ENCODE measurements at regions not wholly inside any gene's neighbourhood (a gene's known extent, or its start where the extent isn't known, plus 50 kb on each side); places are given as distances from the start of the nearest gene placed in this dataset.

DNA sequence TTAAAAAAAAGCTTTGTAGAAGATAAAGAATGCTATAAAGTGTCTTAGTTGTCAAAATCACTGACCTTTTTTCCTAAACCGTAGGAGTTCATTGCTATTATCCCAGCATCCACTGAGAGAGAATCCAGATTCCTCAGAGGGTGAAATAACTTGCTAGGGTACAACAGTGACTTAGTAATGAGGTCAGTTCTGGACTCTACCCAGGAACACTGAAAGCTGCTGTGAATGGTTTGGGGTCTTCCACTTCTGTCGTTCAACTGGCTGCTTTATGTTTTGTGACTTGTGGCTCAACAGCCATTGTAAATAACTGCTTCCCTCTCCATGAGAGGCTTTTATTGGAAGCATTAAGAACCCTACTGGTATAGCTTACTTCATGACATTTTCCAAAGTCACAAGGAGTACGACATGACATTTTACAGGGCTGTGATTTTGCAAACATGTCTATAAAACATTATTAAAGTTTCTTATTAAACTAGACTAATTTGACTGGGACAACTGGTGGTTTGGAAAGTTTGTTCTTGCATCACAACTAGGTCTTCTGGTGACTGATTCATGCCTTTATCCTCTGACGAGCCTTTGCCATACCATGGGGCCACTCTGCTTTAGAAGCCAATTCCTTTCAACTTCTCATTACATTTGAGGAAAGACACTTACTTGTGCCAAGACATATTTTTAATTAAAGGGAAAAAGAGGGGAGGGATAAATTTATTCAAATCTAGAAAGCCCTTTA, 92.2 kb upstream of the CDH11 start:
- intact Hi-C loops (cut with micrococcal nuclease) = no loop called here

DNA sequence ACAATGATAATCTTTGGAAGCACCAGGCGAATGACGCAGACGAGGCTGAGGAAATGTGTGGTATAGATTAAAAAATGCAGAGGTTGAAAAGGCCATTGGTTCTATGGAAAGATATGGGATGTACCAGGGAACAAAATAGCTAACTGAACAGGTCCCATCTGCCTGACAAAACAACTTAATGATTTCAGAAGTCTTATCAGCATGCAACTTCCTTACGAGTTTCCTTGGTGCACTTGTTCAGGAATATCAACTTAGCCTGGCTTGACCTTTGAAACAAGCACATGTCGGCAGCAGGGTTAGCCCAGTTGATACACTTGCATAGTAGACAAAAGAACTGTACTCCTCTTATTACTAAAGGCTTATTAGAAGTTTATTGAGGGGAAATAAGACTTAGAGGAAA, 90.9 kb upstream of the CDH11 start:
- Mint-ChIP-seq H3K4me1 (ENCODE audit: low read depth) (no peaks in the 10 kb centered on the region), H3K4me3 (no peak overlapping the region), H3K36me3 (ENCODE audit: low read depth) (no peaks in the 10 kb centered on the region), H3K27ac (no peak overlapping the region), H3K27me3 (ENCODE audit: insufficient read depth) (no peaks in the 10 kb centered on the region), H3K9me3 (peaks cover 4% of the 10 kb centered on the region)
- no peak for DNase-seq (ENCODE audit: low spot score)
- intact Hi-C loops (cut with micrococcal nuclease) = no loop called here

More for the DNA sequence above, 92.2 kb upstream of the CDH11 start:
- Mint-ChIP-seq H3K27ac (no peak overlapping the region), H3K9me3 (peaks cover 4% of the 10 kb centered on the region), H3K4me3 (no peak overlapping the region), H3K4me1 (ENCODE audit: low read depth) (no peaks in the 10 kb centered on the region), H3K36me3 (ENCODE audit: low read depth) (no peaks in the 10 kb centered on the region), H3K27me3 (ENCODE audit: insufficient read depth) (no peaks in the 10 kb centered on the region)
- no peak for DNase-seq (ENCODE audit: low spot score)

DNA sequence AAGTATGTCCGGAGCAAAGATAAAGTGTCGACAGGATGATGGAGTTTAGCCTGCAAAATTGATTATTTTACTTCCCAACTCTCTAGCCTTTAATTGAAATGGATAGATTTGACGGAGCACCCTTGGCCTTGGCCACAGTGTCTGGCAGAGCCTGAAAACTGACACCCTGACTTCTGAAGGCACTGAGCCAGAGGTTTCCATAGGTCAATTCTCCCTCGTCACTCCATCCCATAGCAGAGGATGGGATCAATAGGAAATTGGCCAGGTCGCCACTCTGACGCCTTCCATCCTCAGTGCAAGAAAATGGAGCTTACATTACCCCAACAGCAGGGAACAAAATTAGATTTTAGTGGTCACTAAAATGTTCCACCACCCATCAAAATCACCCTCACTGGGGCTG, 90.4 kb upstream of the CDH11 start:
- Mint-ChIP-seq H3K36me3 (ENCODE audit: low read depth) (no peaks in the 10 kb centered on the region), H3K27ac (no peak overlapping the region), H3K4me3 (no peak overlapping the region), H3K4me1 (ENCODE audit: low read depth) (no peaks in the 10 kb centered on the region), H3K27me3 (ENCODE audit: insufficient read depth) (no peaks in the 10 kb centered on the region), H3K9me3 (peaks cover 4% of the 10 kb centered on the region)
- intact Hi-C loops (cut with micrococcal nuclease) = no loop called here
- DNase-seq (ENCODE audit: low spot score) = no peak

- H3K27ac Mint-ChIP-seq = no peak overlapping the region
- H3K4me3 Mint-ChIP-seq = no peak overlapping the region
- intact Hi-C loops (cut with micrococcal nuclease) = no loop called here
- no peaks in the 10 kb centered on the region for H3K27me3 Mint-ChIP-seq (ENCODE audit: insufficient read depth)
- H3K4me1 Mint-ChIP-seq (ENCODE audit: low read depth) = no peaks in the 10 kb centered on the region
- DNase-seq (ENCODE audit: low spot score) = no peak
- peaks cover 4% of the 10 kb centered on the region for H3K9me3 Mint-ChIP-seq
- no peaks in the 10 kb centered on the region for H3K36me3 Mint-ChIP-seq (ENCODE audit: low read depth)
Measured at GRCh38 chr16:65202461-65202860, 80.6 kb upstream of the CDH11 start.

DNA sequence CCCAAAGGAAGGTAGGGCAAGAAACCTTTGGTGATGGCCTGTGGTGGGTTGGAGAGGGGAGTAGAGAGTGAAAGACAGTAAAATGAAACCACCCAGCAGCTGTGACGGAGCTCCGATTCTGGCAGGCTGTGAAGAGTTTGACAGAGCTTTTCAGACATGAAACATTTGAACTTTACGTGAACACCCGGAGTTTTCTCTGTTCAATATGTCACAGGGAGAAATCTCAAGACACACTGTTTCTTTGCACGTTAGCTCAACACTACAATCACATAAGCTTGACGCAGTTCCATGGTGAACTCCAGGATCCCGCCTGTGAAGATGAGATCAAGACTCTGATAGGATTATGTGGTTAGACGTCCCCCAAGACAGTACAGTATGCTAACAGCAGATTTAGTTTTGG, 79.6 kb upstream of the CDH11 start:
- H3K9me3 Mint-ChIP-seq = peaks cover 4% of the 10 kb centered on the region
- H3K36me3 Mint-ChIP-seq (ENCODE audit: low read depth) = no peaks in the 10 kb centered on the region
- H3K4me1 Mint-ChIP-seq (ENCODE audit: low read depth) = no peaks in the 10 kb centered on the region
- no peak for DNase-seq (ENCODE audit: low spot score)
- no peaks in the 10 kb centered on the region for H3K27me3 Mint-ChIP-seq (ENCODE audit: insufficient read depth)
- intact Hi-C loops (cut with micrococcal nuclease) = no loop called here
- no peak overlapping the region for H3K4me3 Mint-ChIP-seq
- no peak overlapping the region for H3K27ac Mint-ChIP-seq

GRCh38 chr16:65200857-65201256, 79.0 kb upstream of the CDH11 start:
- intact Hi-C loops (cut with micrococcal nuclease) = no loop called here
- Mint-ChIP-seq H3K9me3 (peaks cover 4% of the 10 kb centered on the region), H3K36me3 (ENCODE audit: low read depth) (no peaks in the 10 kb centered on the region), H3K27ac (no peak overlapping the region), H3K27me3 (ENCODE audit: insufficient read depth) (no peaks in the 10 kb centered on the region), H3K4me1 (ENCODE audit: low read depth) (no peaks in the 10 kb centered on the region), H3K4me3 (no peak overlapping the region)
- no peak for DNase-seq (ENCODE audit: low spot score)

- H3K4me3 Mint-ChIP-seq = no peak overlapping the region
- no peaks in the 10 kb centered on the region for H3K36me3 Mint-ChIP-seq (ENCODE audit: low read depth)
- peaks cover 4% of the 10 kb centered on the region for H3K9me3 Mint-ChIP-seq
- H3K27me3 Mint-ChIP-seq (ENCODE audit: insufficient read depth) = no peaks in the 10 kb centered on the region
- DNase-seq (ENCODE audit: low spot score) = no peak
- intact Hi-C loops (cut with micrococcal nuclease) = no loop called here
- no peak overlapping the region for H3K27ac Mint-ChIP-seq
- no peaks in the 10 kb centered on the region for H3K4me1 Mint-ChIP-seq (ENCODE audit: low read depth)
Measured at GRCh38 chr16:65200156-65200773, 78.4 kb upstream of the CDH11 start.

GRCh38 chr16:65196420-65197075, 74.7 kb upstream of the CDH11 start:
- no peak for DNase-seq (ENCODE audit: low spot score)
- Mint-ChIP-seq H3K36me3 (ENCODE audit: low read depth) (no peaks in the 10 kb centered on the region), H3K27ac (no peak overlapping the region), H3K9me3 (peaks cover 4% of the 10 kb centered on the region), H3K27me3 (ENCODE audit: insufficient read depth) (no peaks in the 10 kb centered on the region), H3K4me1 (ENCODE audit: low read depth) (no peaks in the 10 kb centered on the region), H3K4me3 (no peak overlapping the region)
- intact Hi-C loops (cut with micrococcal nuclease) = no loop called here

DNA sequence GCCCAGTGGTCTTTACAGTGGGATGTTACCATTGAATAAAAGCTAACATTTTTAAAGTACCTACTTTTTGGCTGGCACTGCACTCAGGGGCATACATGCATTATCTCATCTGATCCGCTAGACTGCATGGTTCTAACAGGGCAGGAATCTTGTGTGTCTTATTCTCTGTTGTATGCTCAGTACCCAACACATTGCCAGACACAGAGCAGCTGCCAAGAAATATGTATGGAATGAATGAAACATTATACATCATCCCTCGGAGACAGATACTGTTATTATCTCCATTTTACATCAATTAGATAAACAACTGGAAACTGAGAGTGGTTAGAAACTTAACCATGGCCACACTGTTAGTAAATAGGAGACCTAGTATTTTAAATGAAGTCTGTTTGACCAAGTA, 74.1 kb upstream of the CDH11 start:
- Mint-ChIP-seq H3K36me3 (ENCODE audit: low read depth) (no peaks in the 10 kb centered on the region), H3K4me1 (ENCODE audit: low read depth) (no peaks in the 10 kb centered on the region), H3K4me3 (no peak overlapping the region), H3K9me3 (peaks cover 4% of the 10 kb centered on the region), H3K27ac (no peak overlapping the region), H3K27me3 (ENCODE audit: insufficient read depth) (no peaks in the 10 kb centered on the region)
- DNase-seq (ENCODE audit: low spot score) = no peak
- intact Hi-C loops (cut with micrococcal nuclease) = no loop called here

- Mint-ChIP-seq H3K36me3 (ENCODE audit: low read depth) (no peaks in the 10 kb centered on the region), H3K4me1 (ENCODE audit: low read depth) (no peaks in the 10 kb centered on the region), H3K9me3 (no peaks in the 10 kb centered on the region)
Measured at GRCh38 chr16:65185241-65185778, 63.4 kb upstream of the CDH11 start.

GRCh38 chr16:65181071-65181561, 59.3 kb upstream of the CDH11 start:
- H3K4me1 Mint-ChIP-seq (ENCODE audit: low read depth) = no peaks in the 10 kb centered on the region
- no peaks in the 10 kb centered on the region for H3K9me3 Mint-ChIP-seq
- H3K27me3 Mint-ChIP-seq (ENCODE audit: insufficient read depth) = no peaks in the 10 kb centered on the region
- intact Hi-C loops (cut with micrococcal nuclease) = no loop called here
- no peak overlapping the region for H3K27ac Mint-ChIP-seq
- no peaks in the 10 kb centered on the region for H3K36me3 Mint-ChIP-seq (ENCODE audit: low read depth)
- no peak overlapping the region for H3K4me3 Mint-ChIP-seq
- DNase-seq (ENCODE audit: low spot score) = no peak

More at GRCh38 chr16:65185241-65185778, 63.4 kb upstream of the CDH11 start:
- intact Hi-C loops (cut with micrococcal nuclease) = no loop called here
- no peak overlapping the region for H3K27ac Mint-ChIP-seq
- no peaks in the 10 kb centered on the region for H3K27me3 Mint-ChIP-seq (ENCODE audit: insufficient read depth)
- H3K4me3 Mint-ChIP-seq = no peak overlapping the region
- DNase-seq (ENCODE audit: low spot score) = no peak

DNA sequence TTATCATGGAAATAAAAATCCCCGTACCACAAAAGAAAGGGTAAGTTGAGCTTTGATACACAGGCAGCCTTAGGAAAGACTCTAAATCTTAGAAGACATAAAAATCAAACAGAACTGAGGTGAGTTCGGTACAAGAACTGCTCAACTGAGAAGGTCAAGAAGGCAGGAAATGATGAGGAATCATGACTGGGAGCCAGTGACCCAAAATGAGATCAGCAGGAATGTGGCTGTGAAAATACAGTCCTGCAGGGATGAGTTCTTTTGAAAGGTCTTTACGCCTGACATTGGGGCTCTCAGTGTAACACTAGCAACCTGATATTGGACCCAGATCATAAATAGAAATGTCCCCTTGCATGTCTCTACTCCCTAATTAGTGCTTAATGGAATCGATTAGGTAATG, 56.3 kb upstream of the CDH11 start:
- Mint-ChIP-seq H3K27me3 (ENCODE audit: insufficient read depth) (no peaks in the 10 kb centered on the region), H3K9me3 (no peaks in the 10 kb centered on the region)

DNA sequence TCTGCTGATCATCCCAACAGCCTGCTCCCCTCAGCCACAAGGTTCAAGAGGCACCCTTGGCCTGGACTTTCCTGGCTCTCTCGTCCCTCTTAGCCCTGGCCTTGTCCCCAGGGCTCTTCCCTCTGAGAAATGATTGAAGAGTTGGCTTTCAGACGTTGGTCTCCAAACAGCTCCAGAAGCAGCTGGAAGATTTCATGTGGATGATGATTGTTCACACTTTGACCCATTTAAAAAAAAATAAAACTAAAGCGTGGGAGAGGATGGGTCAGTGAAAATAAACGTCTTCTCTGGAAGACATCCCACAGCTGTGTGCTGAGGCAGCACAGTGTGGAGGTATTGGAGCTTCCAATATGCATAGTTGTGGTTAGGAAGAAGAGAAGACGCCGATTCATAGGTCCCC, 54.7 kb upstream of the CDH11 start:
- Mint-ChIP-seq H3K4me1 (ENCODE audit: low read depth) (no peaks in the 10 kb centered on the region), H3K36me3 (ENCODE audit: low read depth) (no peaks in the 10 kb centered on the region), H3K4me3 (no peak overlapping the region), H3K27me3 (ENCODE audit: insufficient read depth) (no peaks in the 10 kb centered on the region), H3K27ac (no peak overlapping the region), H3K9me3 (no peaks in the 10 kb centered on the region)
- intact Hi-C loops (cut with micrococcal nuclease) = no loop called here
- no peak for DNase-seq (ENCODE audit: low spot score)

More for the DNA sequence above, 56.3 kb upstream of the CDH11 start:
- intact Hi-C loops (cut with micrococcal nuclease) = no loop called here
- DNase-seq (ENCODE audit: low spot score) = no peak
- H3K36me3 Mint-ChIP-seq (ENCODE audit: low read depth) = no peaks in the 10 kb centered on the region
- H3K4me3 Mint-ChIP-seq = no peak overlapping the region
- no peak overlapping the region for H3K27ac Mint-ChIP-seq
- H3K4me1 Mint-ChIP-seq (ENCODE audit: low read depth) = no peaks in the 10 kb centered on the region
